Left lung (tissue), 4 donors: ENCODE measurements at regions not wholly inside any gene's neighbourhood (a gene's known extent, or its start where the extent isn't known, plus 50 kb on each side); places are given as distances from the start of the nearest gene placed in this dataset.

Experiments
- ATAC-seq: fragments of 200-7000 bp; cut with Tn5 transposase; one replicate; pipeline ENCODE4 v1.9.1; 2020; ENCODE audit warnings: moderate library complexity
- DNase-seq, 4 donors: peaks; one replicate each; pipeline ENCODE4 v3.0.0-alpha.2; 2013 to 2020
- H3K27ac ChIP-seq, 2 donors: fragments of 200-600 bp; sonication (generic) in 1 of 2; one replicate each; pipeline versions ENCODE4 v1.5.0 to v1.8.0; 2020 to 2021
- H3K27me3 ChIP-seq, 2 donors: fragments of 200-600 bp; sonication (generic) in 1 of 2; one replicate each; pipeline versions ENCODE4 v1.5.0 to v1.8.0; 2020 to 2021
- H3K36me3 ChIP-seq, 2 donors: fragments of 200-600 bp; sonication (generic) in 1 of 2; one replicate each; pipeline versions ENCODE4 v1.5.0 to v1.8.0; 2020 to 2021
- H3K4me1 ChIP-seq, 2 donors: fragments of 200-600 bp; one replicate each; pipeline ENCODE4 v1.8.0; 2021
- H3K4me3 ChIP-seq, 2 donors: fragments of 200-600 bp; sonication (generic) in 1 of 2; one replicate each; pipeline versions ENCODE4 v1.5.0 to v1.8.0; 2020 to 2021; ENCODE audit warnings: mild to moderate bottlenecking in 1 of 2
- H3K9me3 ChIP-seq, 2 donors: fragments of 200-600 bp; sonication (generic) in 1 of 2; one replicate each; pipeline versions ENCODE4 v1.5.0 to v1.8.0; 2020 to 2021
- CTCF ChIP-seq, 2 donors: fragments of 200-600 bp; sonication (generic) in 1 of 2; IDR thresholded peaks; one replicate each; pipeline versions ENCODE4 v1.5.0 to v1.8.0; 2021; ENCODE audit warnings: antibody characterized with exemption in 2 of 2
- intact Hi-C, 2 donors: fragments of 100-400 bp; cut with DNase I; formaldehyde crosslinking; loops; one replicate each; pipeline versions ENCODE4 v1.11.2 to v1.14.2; 2022
- donor health status: DM: no; HTN: yes; CAD: no.
- donor health status: DM: no; HTN: no; CAD: no.

DNA sequence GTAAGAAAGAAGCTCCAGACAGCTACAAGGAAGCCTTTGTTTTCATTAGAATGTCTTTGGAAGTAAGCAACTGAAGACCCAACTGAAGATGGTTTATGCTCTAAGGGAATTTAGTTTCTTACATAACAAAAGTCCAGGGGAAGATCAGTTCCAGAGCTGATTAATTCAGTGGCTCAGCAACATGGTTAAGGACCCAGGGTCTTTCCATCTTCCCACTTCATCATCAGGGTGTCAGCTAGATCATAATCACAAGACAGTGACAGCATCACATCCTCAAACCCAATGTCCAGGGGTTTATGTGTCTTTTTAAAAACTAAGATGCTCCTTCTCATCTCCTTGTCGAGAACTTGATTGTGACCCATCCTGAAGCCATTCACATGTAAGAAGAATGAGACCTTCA, 119.7 kb upstream of the PRDM1 start:
- H3K27me3 ChIP-seq, result no peaks in the 10 kb centered on the region
- intact Hi-C loops, result no loop called here
- no peak for TF ChIP-seq CTCF (IDR thresholded peaks at IDR 0.05)
- H3K9me3 ChIP-seq, result peaks cover 0 to 5% of the 10 kb centered on the region in 2 donors
- H3K4me1 ChIP-seq, result no peaks in the 10 kb centered on the region
- H3K4me3 ChIP-seq, result no peak overlapping the region
- DNase-seq, result no peak
- no peak for ATAC-seq
- no peak overlapping the region for H3K27ac ChIP-seq
- H3K36me3 ChIP-seq, result no peaks in the 10 kb centered on the region

GRCh38 chr6:105964979-105965760, 121.0 kb upstream of the PRDM1 start:
- ATAC-seq, result no peak
- intact Hi-C loops, result no loop called here

DNA sequence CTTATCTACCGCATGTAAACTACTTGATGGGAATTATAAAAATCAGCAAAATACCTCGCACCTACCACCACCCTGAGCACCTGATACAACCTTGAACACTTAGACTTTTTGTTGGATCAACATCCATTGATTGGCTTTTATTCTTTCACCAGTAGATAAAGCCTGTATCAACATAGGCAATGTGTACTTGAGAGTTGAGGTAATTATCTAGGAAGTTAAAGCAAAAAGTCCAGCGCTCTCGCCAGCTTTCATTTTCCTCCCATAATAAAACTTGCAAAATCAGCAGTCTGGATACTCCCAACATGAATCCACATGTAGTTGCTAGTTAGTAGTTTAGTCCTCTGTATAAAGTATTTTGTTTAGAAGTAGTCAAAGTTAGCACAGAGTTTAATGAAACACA, 132.0 kb upstream of the PRDM1 start:
- no peak overlapping the region for H3K27ac ChIP-seq
- H3K36me3 ChIP-seq, result no peaks in the 10 kb centered on the region
- H3K4me3 ChIP-seq, result no peak overlapping the region
- ATAC-seq, result no peak
- no peak for TF ChIP-seq CTCF (IDR thresholded peaks at IDR 0.05)
- H3K4me1 ChIP-seq, result peaks cover 0 to 6% of the 10 kb centered on the region in 2 donors
- H3K9me3 ChIP-seq, result no peaks in the 10 kb centered on the region
- no peaks in the 10 kb centered on the region for H3K27me3 ChIP-seq
- intact Hi-C loops, result no loop called here
- DNase-seq, result no peak

More at GRCh38 chr6:105964979-105965760, 121.0 kb upstream of the PRDM1 start:
- H3K4me1 ChIP-seq, result no peaks in the 10 kb centered on the region
- DNase-seq, result no peak
- H3K36me3 ChIP-seq, result no peaks in the 10 kb centered on the region
- no peaks in the 10 kb centered on the region for H3K27me3 ChIP-seq
- H3K4me3 ChIP-seq, result no peak overlapping the region
- H3K27ac ChIP-seq, result no peak overlapping the region
- no peaks in the 10 kb centered on the region for H3K9me3 ChIP-seq
- TF ChIP-seq CTCF (IDR thresholded peaks at IDR 0.05), result no peak

GRCh38 chr6:105952772-105953690, 133.1 kb upstream of the PRDM1 start:
- Histone ChIP-seq H3K4me1 (peaks cover 0 to 6% of the 10 kb centered on the region in 2 donors), H3K36me3 (no peaks in the 10 kb centered on the region), H3K27ac (no peak overlapping the region), H3K27me3 (no peaks in the 10 kb centered on the region), H3K9me3 (no peaks in the 10 kb centered on the region), H3K4me3 (no peak overlapping the region)
- DNase-seq, result no peak
- TF ChIP-seq CTCF (IDR thresholded peaks at IDR 0.05), result no peak
- ATAC-seq, result no peak
- intact Hi-C loops, result no loop called here

DNA sequence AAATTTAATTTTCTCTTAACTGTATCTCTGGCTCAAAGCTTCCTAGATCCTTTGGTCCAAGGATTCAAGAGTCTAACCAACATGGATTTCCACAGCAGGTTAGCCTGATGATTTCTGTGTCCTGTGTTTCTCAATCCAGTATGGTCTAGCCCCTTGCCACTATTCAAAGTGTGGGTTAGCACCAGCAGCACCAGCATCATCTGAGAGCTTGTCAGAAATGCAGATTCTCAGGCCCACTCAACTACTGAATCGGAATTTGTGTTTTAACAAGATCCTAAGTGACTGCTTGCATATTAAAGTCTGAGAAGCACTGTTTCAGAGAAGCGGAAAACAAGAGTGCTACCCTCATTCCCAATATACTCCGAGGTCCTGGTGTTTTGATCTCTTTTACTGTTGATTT, 133.8 kb upstream of the PRDM1 start:
- H3K4me3 ChIP-seq, result no peak overlapping the region
- H3K27me3 ChIP-seq, result no peaks in the 10 kb centered on the region
- TF ChIP-seq CTCF (IDR thresholded peaks at IDR 0.05), result no peak
- no peak for ATAC-seq
- intact Hi-C loops, result no loop called here
- no peaks in the 10 kb centered on the region for H3K36me3 ChIP-seq
- H3K4me1 ChIP-seq, result peaks cover 0 to 6% of the 10 kb centered on the region in 2 donors
- no peak for DNase-seq
- no peak overlapping the region for H3K27ac ChIP-seq
- no peaks in the 10 kb centered on the region for H3K9me3 ChIP-seq
